ENCODE measurements at regions not wholly inside any gene's neighbourhood (a gene's known extent, or its start where the extent isn't known, plus 50 kb on each side); places are given as distances from the start of the nearest gene placed in this dataset.

DNA sequence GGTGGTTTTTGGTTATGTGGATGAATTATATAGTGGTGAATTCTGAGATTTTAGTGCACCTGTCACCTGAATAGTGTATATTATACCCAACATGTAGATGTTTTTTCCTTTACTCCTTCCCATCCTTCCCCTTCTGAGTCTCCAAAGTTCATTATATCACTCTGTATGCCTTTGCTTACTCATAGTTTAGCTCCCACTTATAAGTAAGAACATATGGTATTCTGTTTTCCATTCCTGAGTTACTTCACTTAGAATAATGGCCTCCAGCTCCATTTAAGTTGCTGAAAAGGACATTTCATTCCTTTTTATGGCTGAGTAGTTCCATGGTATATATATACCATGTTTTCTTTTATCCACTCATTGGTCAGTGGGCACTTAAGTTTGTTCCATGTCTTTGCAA lies 161.6 kb upstream of the CD180 start:
- TF ChIP-seq EZH2phosphoT487 (IDR thresholded peaks at IDR 0.05; ENCODE audit: borderline replicate concordance, low read length) = no peak
- TF ChIP-seq, protein P1, sequence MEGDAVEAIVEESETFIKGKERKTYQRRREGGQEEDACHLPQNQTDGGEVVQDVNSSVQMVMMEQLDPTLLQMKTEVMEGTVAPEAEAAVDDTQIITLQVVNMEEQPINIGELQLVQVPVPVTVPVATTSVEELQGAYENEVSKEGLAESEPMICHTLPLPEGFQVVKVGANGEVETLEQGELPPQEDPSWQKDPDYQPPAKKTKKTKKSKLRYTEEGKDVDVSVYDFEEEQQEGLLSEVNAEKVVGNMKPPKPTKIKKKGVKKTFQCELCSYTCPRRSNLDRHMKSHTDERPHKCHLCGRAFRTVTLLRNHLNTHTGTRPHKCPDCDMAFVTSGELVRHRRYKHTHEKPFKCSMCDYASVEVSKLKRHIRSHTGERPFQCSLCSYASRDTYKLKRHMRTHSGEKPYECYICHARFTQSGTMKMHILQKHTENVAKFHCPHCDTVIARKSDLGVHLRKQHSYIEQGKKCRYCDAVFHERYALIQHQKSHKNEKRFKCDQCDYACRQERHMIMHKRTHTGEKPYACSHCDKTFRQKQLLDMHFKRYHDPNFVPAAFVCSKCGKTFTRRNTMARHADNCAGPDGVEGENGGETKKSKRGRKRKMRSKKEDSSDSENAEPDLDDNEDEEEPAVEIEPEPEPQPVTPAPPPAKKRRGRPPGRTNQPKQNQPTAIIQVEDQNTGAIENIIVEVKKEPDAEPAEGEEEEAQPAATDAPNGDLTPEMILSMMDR (IDR thresholded peaks at IDR 0.05; ENCODE audit: low read depth, low read length, poor library complexity, severe bottlenecking) = no peak

All from DOHH2 (cell line).